GM21786 (cell line): ENCODE measurements at regions not wholly inside any gene's neighbourhood (a gene's known extent, or its start where the extent isn't known, plus 50 kb on each side); places are given as distances from the start of the nearest gene placed in this dataset.

Experiments used
- ATAC-seq: cut with Tn5 transposase; IDR thresholded peaks from one replicate; pipeline ENCODE4 v1.9.1; 2021; ENCODE audit not compliant: unreplicated experiment

GRCh38 chr1:95370691-95371562 is 136.9 kb downstream of the RWDD3 start:
- ATAC-seq: no peak

DNA sequence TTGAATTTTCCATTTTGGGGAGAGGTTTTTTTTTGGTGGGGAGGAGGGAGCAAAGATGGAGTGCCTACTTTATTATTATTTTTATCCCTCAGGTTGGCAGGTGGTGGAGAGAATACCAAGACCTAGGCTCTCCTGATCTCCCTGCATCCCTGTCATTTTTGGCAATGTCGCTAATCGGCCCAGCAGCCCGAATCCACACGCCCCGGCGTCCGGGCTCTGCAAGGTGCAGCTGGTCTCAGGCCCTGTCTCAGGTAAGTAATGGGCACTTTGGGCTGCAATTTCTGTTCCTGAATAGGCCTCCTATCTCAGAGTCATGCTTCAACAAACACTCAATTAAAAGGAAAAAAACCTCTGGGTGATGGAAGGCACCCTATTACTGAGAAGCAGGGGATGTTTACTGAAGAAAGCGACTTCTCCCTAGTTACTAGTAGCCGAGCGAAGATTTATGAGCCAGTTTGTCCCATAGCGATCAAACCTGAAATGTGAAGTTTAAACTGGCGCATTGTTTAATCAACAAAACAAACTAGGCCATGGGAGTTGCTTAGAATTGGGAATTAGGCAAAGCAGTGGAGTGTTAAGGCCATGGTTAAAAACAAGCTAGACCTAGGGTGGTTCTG is 137.8 kb downstream of the RWDD3 start:
- no peak for ATAC-seq

- no peak for ATAC-seq
These were observed 141.2 kb downstream of the RWDD3 start for GRCh38 chr1:95375174-95375573.

GRCh38 chr1:95380909-95381308 is 146.9 kb downstream of the RWDD3 start:
- ATAC-seq: no peak

GRCh38 chr1:95382000-95382786 is 148.2 kb downstream of the RWDD3 start:
- ATAC-seq: no peak

- no peak for ATAC-seq
These were observed 149.1 kb downstream of the RWDD3 start for GRCh38 chr1:95383111-95383510.

DNA sequence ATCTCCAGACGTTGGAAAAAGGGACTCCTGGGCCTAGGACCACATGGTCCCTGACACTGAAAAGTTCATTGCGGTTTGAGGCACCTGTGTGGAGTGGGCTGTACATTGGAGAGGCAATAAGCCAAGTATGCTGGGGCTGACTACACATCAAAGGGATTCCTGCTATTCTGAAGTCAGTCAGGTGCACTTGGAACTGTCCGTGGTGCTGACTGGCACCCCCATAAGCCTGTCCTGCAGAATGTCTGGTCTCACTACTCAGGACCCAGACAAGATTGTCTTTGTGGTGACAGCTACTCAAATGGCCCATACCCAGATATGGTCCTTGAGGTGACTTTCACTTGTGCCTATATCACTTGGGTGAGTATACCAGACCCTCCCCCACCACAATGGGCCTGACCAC is 150.6 kb downstream of the RWDD3 start:
- ATAC-seq: no peak

GRCh38 chr1:95386371-95386770 is 152.4 kb downstream of the RWDD3 start:
- ATAC-seq: no peak

GRCh38 chr1:95386915-95387314 is 152.9 kb downstream of the RWDD3 start:
- ATAC-seq: no peak

- no peak for ATAC-seq
These were observed 154.0 kb downstream of the RWDD3 start for GRCh38 chr1:95388031-95388430.

DNA sequence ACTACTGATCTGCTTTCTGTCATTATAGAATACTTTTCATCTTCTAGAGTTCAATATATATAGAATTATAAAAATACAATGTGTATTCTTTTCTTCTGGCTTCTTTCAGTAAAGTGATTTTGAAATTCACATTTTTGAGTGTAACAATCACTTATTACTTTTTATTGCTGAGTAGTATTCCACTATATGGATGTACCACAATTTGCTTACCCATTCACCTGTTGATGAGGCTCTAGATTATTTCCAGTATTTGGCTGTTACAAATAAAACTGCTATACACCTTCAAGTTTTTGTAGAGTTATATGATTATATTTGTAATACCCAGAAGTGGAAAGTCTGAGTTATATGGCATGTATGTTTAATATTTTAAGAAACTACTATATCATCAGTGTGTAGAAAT is 159.4 kb downstream of the RWDD3 start:
- ATAC-seq: no peak

GRCh38 chr1:95396557-95396956 is 162.5 kb downstream of the RWDD3 start:
- no peak for ATAC-seq

DNA sequence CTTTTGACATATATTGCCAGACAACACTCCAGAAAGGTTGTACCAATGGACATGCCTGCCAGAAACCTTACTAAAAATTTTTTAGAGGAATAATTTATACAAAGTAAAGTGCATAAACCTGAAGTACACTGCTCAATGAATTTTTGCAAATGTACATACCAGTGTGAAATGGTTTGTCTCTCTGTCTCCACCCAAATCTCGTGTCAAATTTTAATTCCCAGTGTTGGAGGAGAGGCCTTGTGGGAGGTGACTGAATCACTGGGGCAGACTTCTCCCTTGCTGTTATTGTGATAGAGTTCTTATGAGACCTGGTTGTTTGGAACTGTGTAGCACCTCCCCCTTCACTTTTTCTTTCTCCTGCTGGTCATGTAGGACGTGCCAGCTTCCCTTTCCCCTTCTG is 168.8 kb downstream of the RWDD3 start:
- ATAC-seq: no peak

- no peak for ATAC-seq
These were observed 172.3 kb downstream of the RWDD3 start for GRCh38 chr1:95406279-95406678.

DNA sequence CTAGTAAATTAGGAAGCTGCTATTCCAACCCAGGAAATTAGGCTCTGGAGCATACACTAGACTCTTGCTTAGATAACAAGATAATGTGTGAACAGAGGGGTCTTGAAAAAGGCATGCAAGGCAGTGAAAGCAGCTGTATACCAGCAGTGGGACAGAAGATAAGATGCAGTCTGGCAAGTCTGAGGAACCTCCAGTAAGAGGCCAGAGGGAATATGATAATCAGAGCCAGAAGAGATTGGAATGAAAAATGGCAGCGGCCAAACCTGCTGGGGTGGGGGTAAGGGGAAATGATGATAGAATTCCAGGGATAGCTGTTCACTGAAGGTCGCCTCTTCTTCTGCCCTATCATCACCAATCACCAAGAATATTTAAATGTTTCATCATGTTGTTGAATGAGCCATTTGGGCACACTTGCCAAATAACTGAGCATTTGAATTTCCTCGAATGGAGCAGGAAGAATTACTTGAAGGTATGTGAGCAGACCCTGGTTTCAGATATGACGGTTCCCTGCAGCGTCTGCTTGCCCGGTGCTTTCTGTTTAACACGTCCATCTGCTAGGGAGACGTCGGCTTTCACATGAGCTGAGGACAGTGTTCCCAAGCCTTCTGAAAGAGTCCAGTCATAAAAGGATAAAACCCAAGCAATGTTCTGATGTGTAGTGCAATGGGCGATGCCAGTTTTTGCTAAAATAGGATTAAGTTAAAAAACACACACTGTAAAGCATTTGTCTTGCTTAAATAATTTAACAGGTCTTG is 173.3 kb downstream of the RWDD3 start:
- ATAC-seq: no peak

GRCh38 chr1:95407886-95408291 is 173.9 kb downstream of the RWDD3 start:
- no peak for ATAC-seq

GRCh38 chr1:95408507-95409136 is 174.6 kb downstream of the RWDD3 start:
- ATAC-seq: no peak

DNA sequence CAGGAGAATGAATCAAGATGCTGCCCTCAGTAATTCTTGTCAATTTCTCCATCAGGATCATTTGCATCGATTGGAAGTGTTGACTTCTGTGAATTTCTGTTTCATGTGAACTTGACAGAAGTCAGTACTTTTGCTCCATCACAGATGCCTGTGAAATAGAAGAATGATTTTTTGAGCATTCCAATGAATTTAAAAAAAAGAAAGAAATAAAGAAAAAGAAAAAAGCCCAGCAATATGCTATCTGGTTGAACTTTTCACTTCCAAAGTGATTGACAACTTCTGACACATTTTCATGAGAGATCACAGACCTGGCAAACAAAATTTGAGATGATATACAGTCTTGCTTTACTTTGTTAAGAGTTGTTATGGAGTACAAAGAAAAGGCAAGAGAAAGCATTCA is 175.3 kb downstream of the RWDD3 start:
- ATAC-seq: no peak

- no peak for ATAC-seq
These were observed 175.9 kb downstream of the RWDD3 start for GRCh38 chr1:95409901-95410300.

GRCh38 chr1:95415146-95415545 is 181.1 kb downstream of the RWDD3 start:
- no peak for ATAC-seq

DNA sequence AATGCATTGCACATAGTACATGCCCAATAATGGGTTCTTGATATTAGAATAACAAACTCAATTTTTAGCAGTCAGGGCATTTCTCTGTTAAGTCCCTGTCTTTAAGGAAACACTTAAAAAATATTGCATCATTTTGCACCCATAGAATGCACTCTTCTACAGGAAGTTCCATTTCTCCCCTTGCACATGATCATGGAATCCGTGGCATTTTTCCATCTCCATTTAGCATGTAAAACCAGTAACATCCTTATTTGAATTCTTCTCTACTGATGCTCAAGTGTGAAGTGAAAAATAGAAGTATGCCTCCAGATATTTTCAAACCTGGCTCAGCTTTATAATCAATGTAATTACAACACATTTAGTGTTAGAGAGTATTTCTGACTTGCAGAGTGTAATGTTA is 192.8 kb downstream of the RWDD3 start:
- no peak for ATAC-seq
